NCI-H187 (cell line): ENCODE measurements at regions not wholly inside any gene's neighbourhood (a gene's known extent, or its start where the extent isn't known, plus 50 kb on each side); places are given as distances from the start of the nearest gene placed in this dataset.
"Not testable (repeated sequence)": the region's sequence is repeated elsewhere in the genome, so short reads cannot be mapped to it uniquely, and the experiment has no call there.

Experiments
- DNase-seq, 2 experiments: peaks; one replicate each; lab custom pipeline; 2025; lab: John Stamatoyannopoulos, UW

- no peak for DNase-seq
These were observed 349.8 kb upstream of the KLF4 start for GRCh38 chr9:107839371-107839770.

GRCh38 chr9:107838766-107839165 lies 349.2 kb upstream of the KLF4 start:
- DNase-seq = no peak

- DNase-seq = no peak
These were observed 346.7 kb upstream of the KLF4 start for GRCh38 chr9:107836300-107836699.

GRCh38 chr9:107833295-107833694 lies 343.7 kb upstream of the KLF4 start:
- no peak for DNase-seq

GRCh38 chr9:107832871-107833270 lies 343.3 kb upstream of the KLF4 start:
- DNase-seq = no peak

GRCh38 chr9:107830479-107830878 lies 340.9 kb upstream of the KLF4 start:
- no peak for DNase-seq

GRCh38 chr9:107827884-107828283 lies 338.3 kb upstream of the KLF4 start:
- no peak for DNase-seq

- DNase-seq = no peak
These were observed 337.7 kb upstream of the KLF4 start for GRCh38 chr9:107827304-107827703.

GRCh38 chr9:107826688-107826983 lies 337.1 kb upstream of the KLF4 start:
- not testable (repeated sequence) for DNase-seq

GRCh38 chr9:107824556-107824955 lies 335.0 kb upstream of the KLF4 start:
- DNase-seq = no peak

GRCh38 chr9:107819772-107820565 lies 330.4 kb upstream of the KLF4 start:
- DNase-seq = no peak

- DNase-seq = not testable (repeated sequence)
These were observed 328.9 kb upstream of the KLF4 start for GRCh38 chr9:107818503-107818829.

- DNase-seq = not testable (repeated sequence)
These were observed 328.3 kb upstream of the KLF4 start for GRCh38 chr9:107817595-107818502.

GRCh38 chr9:107816561-107817021 lies 327.0 kb upstream of the KLF4 start:
- no peak for DNase-seq

- no peak for DNase-seq
These were observed 326.4 kb upstream of the KLF4 start for GRCh38 chr9:107815782-107816560.

- DNase-seq = no peak
These were observed 323.7 kb upstream of the KLF4 start for GRCh38 chr9:107813287-107813686.

GRCh38 chr9:107810461-107810961 lies 320.9 kb upstream of the KLF4 start:
- DNase-seq = no peak

- no peak for DNase-seq
These were observed 320.4 kb upstream of the KLF4 start for GRCh38 chr9:107809871-107810460.

- no peak for DNase-seq
These were observed 317.6 kb upstream of the KLF4 start for GRCh38 chr9:107807183-107807582.

GRCh38 chr9:107805201-107805600 lies 315.6 kb upstream of the KLF4 start:
- no peak for DNase-seq

- no peak for DNase-seq
These were observed 304.7 kb upstream of the KLF4 start for GRCh38 chr9:107794259-107794658.

GRCh38 chr9:107793541-107793940 lies 304.0 kb upstream of the KLF4 start:
- DNase-seq = no peak
